Neural cell (in vitro differentiated cells): ENCODE measurements at regions not wholly inside any gene's neighbourhood (a gene's known extent, or its start where the extent isn't known, plus 50 kb on each side); places are given as distances from the start of the nearest gene placed in this dataset.

Experiments
- EP300 ChIP-seq: fragments of 450-650 bp; conservative IDR thresholded peaks from 2 replicates; pipeline ENCODE4 v1.6.1; 2014; ENCODE audit warnings: antibody characterized with exemption, mild to moderate bottlenecking, moderate library complexity; ENCODE audit not compliant: poor library complexity, severe bottlenecking
- EZH2 ChIP-seq: fragments of 200-600, 300-800 bp; shearing (Covaris generic), sonication (generic); IDR thresholded peaks from 2 replicates; pipeline ENCODE4 v1.6.1; 2014; ENCODE audit warnings: antibody characterized with exemption, low read length, borderline replicate concordance, mild to moderate bottlenecking; ENCODE audit not compliant: insufficient read depth, poor library complexity, severe bottlenecking
- MXI1 ChIP-seq: fragments of 450-650 bp; conservative IDR thresholded peaks from 2 replicates; pipeline ENCODE4 v1.6.1; 2014; ENCODE audit warnings: antibody characterized with exemption, mild to moderate bottlenecking; ENCODE audit not compliant: poor library complexity, severe bottlenecking
- POLR2AphosphoS5 ChIP-seq: IDR thresholded peaks from 2 replicates; pipeline ENCODE4 v1.6.1; 2012
- RAD21 ChIP-seq: fragments of 450-650 bp; conservative IDR thresholded peaks from 2 replicates; pipeline ENCODE4 v1.6.1; 2014; ENCODE audit warnings: antibody characterized with exemption, mild to moderate bottlenecking, moderate library complexity
- REST ChIP-seq: IDR thresholded peaks from 2 replicates; pipeline ENCODE4 v1.6.1; 2012; ENCODE audit warnings: borderline replicate concordance
- SMC3 ChIP-seq: fragments of 450-650 bp; conservative IDR thresholded peaks from 2 replicates; pipeline ENCODE4 v1.6.1; 2014; ENCODE audit warnings: antibody characterized with exemption, mild to moderate bottlenecking, moderate library complexity; ENCODE audit not compliant: poor library complexity
- TAF1 ChIP-seq: IDR thresholded peaks from 2 replicates; pipeline ENCODE4 v1.6.1; 2012; ENCODE audit warnings: low read depth
- TF ChIP-seq, protein P1 (sequence below): fragments of 450-650 bp; IDR thresholded peaks from 2 replicates; pipeline ENCODE4 v1.5.1; 2014; ENCODE audit warnings: antibody characterized with exemption, mild to moderate bottlenecking, moderate library complexity; ENCODE audit not compliant: poor library complexity, severe bottlenecking

- TF ChIP-seq, protein P1, sequence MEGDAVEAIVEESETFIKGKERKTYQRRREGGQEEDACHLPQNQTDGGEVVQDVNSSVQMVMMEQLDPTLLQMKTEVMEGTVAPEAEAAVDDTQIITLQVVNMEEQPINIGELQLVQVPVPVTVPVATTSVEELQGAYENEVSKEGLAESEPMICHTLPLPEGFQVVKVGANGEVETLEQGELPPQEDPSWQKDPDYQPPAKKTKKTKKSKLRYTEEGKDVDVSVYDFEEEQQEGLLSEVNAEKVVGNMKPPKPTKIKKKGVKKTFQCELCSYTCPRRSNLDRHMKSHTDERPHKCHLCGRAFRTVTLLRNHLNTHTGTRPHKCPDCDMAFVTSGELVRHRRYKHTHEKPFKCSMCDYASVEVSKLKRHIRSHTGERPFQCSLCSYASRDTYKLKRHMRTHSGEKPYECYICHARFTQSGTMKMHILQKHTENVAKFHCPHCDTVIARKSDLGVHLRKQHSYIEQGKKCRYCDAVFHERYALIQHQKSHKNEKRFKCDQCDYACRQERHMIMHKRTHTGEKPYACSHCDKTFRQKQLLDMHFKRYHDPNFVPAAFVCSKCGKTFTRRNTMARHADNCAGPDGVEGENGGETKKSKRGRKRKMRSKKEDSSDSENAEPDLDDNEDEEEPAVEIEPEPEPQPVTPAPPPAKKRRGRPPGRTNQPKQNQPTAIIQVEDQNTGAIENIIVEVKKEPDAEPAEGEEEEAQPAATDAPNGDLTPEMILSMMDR = no peak
- no peak for TF ChIP-seq MXI1
- no peak for TF ChIP-seq EZH2
- no peak for TF ChIP-seq REST
- TF ChIP-seq EP300 = no peak
- no peak for TF ChIP-seq POLR2AphosphoS5
- TF ChIP-seq RAD21 = no peak
- no peak for TF ChIP-seq SMC3
- no peak for TF ChIP-seq TAF1
These were observed 374.9 kb upstream of the TECRL start for GRCh38 chr4:64784125-64784524.
